HEK293 (cell line): ENCODE measurements at regions not wholly inside any gene's neighbourhood (a gene's known extent, or its start where the extent isn't known, plus 50 kb on each side); places are given as distances from the start of the nearest gene placed in this dataset.

Experiments
- CTCF ChIA-PET: fragments of 350-600 bp; formaldehyde crosslinking; extraction: SDS; loops from one replicate; lab custom pipeline; 2021; ENCODE audit warnings: antibody characterized with exemption; lab: Yijun Ruan, JAX
- POLR2A ChIA-PET: fragments of 300-600 bp; formaldehyde crosslinking; extraction: SDS; loops from one replicate; lab custom pipeline; 2020; ENCODE audit warnings: antibody characterized with exemption, inconsistent platforms; lab: Yijun Ruan, JAX
- H3K27ac ChIP-seq: fragments of 200-500 bp; sonication (Bioruptor generic); 2 replicates; pipeline ENCODE4 v1.5.1; 2014; ENCODE audit warnings: low read depth, low read length, control low read depth, inconsistent platforms; ENCODE audit errors: extremely low read depth
- H3K36me3 ChIP-seq, 2 experiments: fragments of 200-500 bp in 1 of 2; sonication (Bioruptor generic) in 1 of 2; 1 replicate in 1 of 2; 2 replicates in 1 of 2; pipeline ENCODE4 v1.5.1; 2014 to 2017; ENCODE audit warnings: inconsistent platforms in 2 of 2, low read length in 2 of 2; ENCODE audit not compliant: control insufficient read depth in 2 of 2, insufficient read depth in 1 of 2
- H3K4me1 ChIP-seq: fragments of 200-500 bp; sonication (Bioruptor generic); 2 replicates; pipeline ENCODE4 v1.5.1; 2014; ENCODE audit warnings: mild to moderate bottlenecking, low read length, inconsistent platforms; ENCODE audit not compliant: control insufficient read depth, insufficient read depth
- H3K4me3 ChIP-seq: 2 replicates; pipeline ENCODE4 v1.5.1; 2011; ENCODE audit warnings: low read depth, mild to moderate bottlenecking, control low read depth, low read length, moderate library complexity
- H3K9me3 ChIP-seq: fragments of 200-500 bp; sonication (Bioruptor generic); 2 replicates; pipeline ENCODE4 v1.5.1; 2014; ENCODE audit warnings: low read depth, low read length, inconsistent platforms; ENCODE audit not compliant: control insufficient read depth, insufficient read depth
- FEZF1 ChIP-seq: fragments of 450-650 bp; formaldehyde crosslinking; IDR thresholded peaks from 2 replicates; pipeline ENCODE4 v1.5.1; 2016; ENCODE audit warnings: missing biosample characterization, missing genetic modification characterization
- GFI1B ChIP-seq: fragments of 450-650 bp; formaldehyde crosslinking; IDR thresholded peaks from 2 replicates; pipeline ENCODE4 v1.5.1; 2016; ENCODE audit warnings: missing biosample characterization, missing genetic modification characterization
- GLI2 ChIP-seq: fragments of 450-650 bp; formaldehyde crosslinking; IDR thresholded peaks from 2 replicates; pipeline ENCODE4; 2017; ENCODE audit warnings: missing biosample characterization, missing genetic modification characterization, low read depth, borderline replicate concordance
- GLIS1 ChIP-seq: fragments of 450-650 bp; formaldehyde crosslinking; IDR thresholded peaks from 2 replicates; pipeline ENCODE4 v1.5.1; 2016; ENCODE audit warnings: missing biosample characterization, missing genetic modification characterization
- KLF9 ChIP-seq: fragments of 450-650 bp; formaldehyde crosslinking; IDR thresholded peaks from 2 replicates; pipeline ENCODE4 v1.5.1; 2016; ENCODE audit warnings: missing biosample characterization, missing genetic modification characterization, low read depth
- RBAK ChIP-seq: fragments of 450-650 bp; formaldehyde crosslinking; IDR thresholded peaks from 2 replicates; pipeline ENCODE4 v1.5.1; 2016; ENCODE audit warnings: missing biosample characterization, missing genetic modification characterization
- SP3 ChIP-seq: fragments of 450-650 bp; formaldehyde crosslinking; IDR thresholded peaks from 2 replicates; pipeline ENCODE4 v1.5.1; 2016; ENCODE audit warnings: missing biosample characterization, missing genetic modification characterization
- TRIM28 ChIP-seq: IDR thresholded peaks from 2 replicates; pipeline ENCODE4 v1.6.1; 2011; ENCODE audit warnings: low read length, control low read depth, borderline replicate concordance
- ZBTB21 ChIP-seq: fragments of 450-650 bp; formaldehyde crosslinking; IDR thresholded peaks from 2 replicates; pipeline ENCODE4 v1.5.1; 2017; ENCODE audit warnings: missing biosample characterization, missing genetic modification characterization
- ZFP3 ChIP-seq: fragments of 450-650 bp; formaldehyde crosslinking; IDR thresholded peaks from 2 replicates; pipeline ENCODE4 v1.5.1; 2016; ENCODE audit warnings: low read depth, missing biosample characterization, missing genetic modification characterization
- ZFP41 ChIP-seq: fragments of 450-650 bp; formaldehyde crosslinking; IDR thresholded peaks from 2 replicates; pipeline ENCODE4 v1.5.1; 2016; ENCODE audit warnings: missing biosample characterization, missing genetic modification characterization, borderline replicate concordance
- ZNF132 ChIP-seq: fragments of 450-650 bp; formaldehyde crosslinking; IDR thresholded peaks from 2 replicates; pipeline ENCODE4 v1.5.1; 2017; ENCODE audit warnings: missing biosample characterization, missing genetic modification characterization, borderline replicate concordance
- ZNF169 ChIP-seq: fragments of 450-650 bp; formaldehyde crosslinking; IDR thresholded peaks from 2 replicates; pipeline ENCODE4 v1.5.1; 2016; ENCODE audit warnings: missing biosample characterization, missing genetic modification characterization
- ZNF202 ChIP-seq: fragments of 450-650 bp; formaldehyde crosslinking; IDR thresholded peaks from 2 replicates; pipeline ENCODE4 v1.5.1; 2016; ENCODE audit warnings: missing biosample characterization, missing genetic modification characterization, borderline replicate concordance
- ZNF239 ChIP-seq: fragments of 450-650 bp; formaldehyde crosslinking; IDR thresholded peaks from 2 replicates; pipeline ENCODE4 v1.5.1; 2016; ENCODE audit warnings: missing biosample characterization, missing genetic modification characterization
- ZNF350 ChIP-seq: fragments of 450-650 bp; formaldehyde crosslinking; IDR thresholded peaks from 2 replicates; pipeline ENCODE4 v1.5.0; 2017; ENCODE audit warnings: missing biosample characterization, mild to moderate bottlenecking, missing genetic modification characterization
- ZNF433 ChIP-seq: fragments of 450-650 bp; formaldehyde crosslinking; IDR thresholded peaks from 2 replicates; pipeline ENCODE4 v1.5.1; 2016; ENCODE audit warnings: missing biosample characterization, missing genetic modification characterization, low read depth
- ZNF501 ChIP-seq: fragments of 450-650 bp; formaldehyde crosslinking; IDR thresholded peaks from 2 replicates; pipeline ENCODE4 v1.5.1; 2016; ENCODE audit warnings: missing biosample characterization, missing genetic modification characterization
- ZNF529 ChIP-seq: fragments of 450-650 bp; formaldehyde crosslinking; IDR thresholded peaks from 2 replicates; pipeline ENCODE4 v1.5.1; 2017; ENCODE audit warnings: missing genetic modification characterization, missing biosample characterization; ENCODE audit not compliant: insufficient replicate concordance
- ZNF660 ChIP-seq: fragments of 450-650 bp; IDR thresholded peaks from 2 replicates; pipeline ENCODE4 v1.5.1; 2018; ENCODE audit warnings: missing biosample characterization, mild to moderate bottlenecking, missing genetic modification characterization
- ZNF785 ChIP-seq: fragments of 450-650 bp; formaldehyde crosslinking; IDR thresholded peaks from 2 replicates; pipeline ENCODE4 v1.5.1; 2016; ENCODE audit warnings: missing biosample characterization, missing genetic modification characterization
- ZXDB ChIP-seq: fragments of 450-650 bp; formaldehyde crosslinking; IDR thresholded peaks from 2 replicates; pipeline ENCODE4 v1.5.1; 2016; ENCODE audit warnings: missing biosample characterization, missing genetic modification characterization
- TF ChIP-seq, protein P1 (sequence below): fragments of 450-650 bp; formaldehyde crosslinking; IDR thresholded peaks from 2 replicates; pipeline ENCODE4 v1.5.1; 2016; ENCODE audit warnings: missing biosample characterization, missing genetic modification characterization
- TF ChIP-seq, protein P2 (sequence below): fragments of 450-650 bp; formaldehyde crosslinking; IDR thresholded peaks from 2 replicates; pipeline ENCODE4 v1.5.1; 2017; ENCODE audit warnings: missing biosample characterization, mild to moderate bottlenecking, missing genetic modification characterization, moderate library complexity
- TF ChIP-seq, protein P3 (sequence below): fragments of 450-650 bp; formaldehyde crosslinking; IDR thresholded peaks from 2 replicates; pipeline ENCODE4 v1.5.1; 2016; ENCODE audit warnings: missing biosample characterization, missing genetic modification characterization
- TF ChIP-seq, protein P4 (sequence below): fragments of 450-650 bp; formaldehyde crosslinking; IDR thresholded peaks from 2 replicates; pipeline ENCODE4 v1.5.1; 2017; ENCODE audit warnings: missing biosample characterization, missing genetic modification characterization
- TF ChIP-seq, protein P5 (sequence below): fragments of 450-650 bp; formaldehyde crosslinking; IDR thresholded peaks from 2 replicates; pipeline ENCODE4 v1.5.1; 2016; ENCODE audit warnings: missing biosample characterization, missing genetic modification characterization, low read depth
- TF ChIP-seq, protein P6 (sequence below): fragments of 450-650 bp; formaldehyde crosslinking; IDR thresholded peaks from 2 replicates; pipeline ENCODE4 v1.5.1; 2017; ENCODE audit warnings: missing biosample characterization, missing genetic modification characterization

DNA sequence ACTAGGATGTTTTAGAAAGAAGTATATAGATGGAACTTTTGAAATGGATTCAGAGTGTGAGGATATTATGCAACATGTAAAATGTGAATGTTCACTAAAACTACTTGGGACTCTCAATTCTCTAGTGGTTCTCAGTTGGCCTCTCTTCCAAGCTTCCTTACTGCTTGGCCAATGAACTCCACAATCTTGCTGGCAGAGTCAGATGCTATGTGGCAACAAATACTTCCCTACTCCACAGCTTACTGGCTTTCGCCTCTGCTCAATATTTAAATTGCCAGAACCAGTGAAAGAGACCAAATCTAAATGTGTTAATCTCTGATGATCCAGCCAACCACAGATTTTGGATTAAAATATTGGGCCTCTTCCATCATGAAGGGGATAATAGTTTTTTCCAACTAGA lies 138.4 kb downstream of the HTR1B start (continued):
- TF ChIP-seq, protein P1, sequence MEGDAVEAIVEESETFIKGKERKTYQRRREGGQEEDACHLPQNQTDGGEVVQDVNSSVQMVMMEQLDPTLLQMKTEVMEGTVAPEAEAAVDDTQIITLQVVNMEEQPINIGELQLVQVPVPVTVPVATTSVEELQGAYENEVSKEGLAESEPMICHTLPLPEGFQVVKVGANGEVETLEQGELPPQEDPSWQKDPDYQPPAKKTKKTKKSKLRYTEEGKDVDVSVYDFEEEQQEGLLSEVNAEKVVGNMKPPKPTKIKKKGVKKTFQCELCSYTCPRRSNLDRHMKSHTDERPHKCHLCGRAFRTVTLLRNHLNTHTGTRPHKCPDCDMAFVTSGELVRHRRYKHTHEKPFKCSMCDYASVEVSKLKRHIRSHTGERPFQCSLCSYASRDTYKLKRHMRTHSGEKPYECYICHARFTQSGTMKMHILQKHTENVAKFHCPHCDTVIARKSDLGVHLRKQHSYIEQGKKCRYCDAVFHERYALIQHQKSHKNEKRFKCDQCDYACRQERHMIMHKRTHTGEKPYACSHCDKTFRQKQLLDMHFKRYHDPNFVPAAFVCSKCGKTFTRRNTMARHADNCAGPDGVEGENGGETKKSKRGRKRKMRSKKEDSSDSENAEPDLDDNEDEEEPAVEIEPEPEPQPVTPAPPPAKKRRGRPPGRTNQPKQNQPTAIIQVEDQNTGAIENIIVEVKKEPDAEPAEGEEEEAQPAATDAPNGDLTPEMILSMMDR (tag by site-specific recombination): no peak
- TF ChIP-seq GLIS1 (tag by site-specific recombination): no peak
- no peak for TF ChIP-seq ZNF433
- no peak for TF ChIP-seq TRIM28
- no peak for TF ChIP-seq GFI1B (tag by site-specific recombination)
- no peak for TF ChIP-seq ZNF350 (tag by site-specific recombination)
- TF ChIP-seq GLI2 (tag by site-specific recombination): no peak
- TF ChIP-seq ZNF660 (tag by site-specific recombination): no peak

DNA sequence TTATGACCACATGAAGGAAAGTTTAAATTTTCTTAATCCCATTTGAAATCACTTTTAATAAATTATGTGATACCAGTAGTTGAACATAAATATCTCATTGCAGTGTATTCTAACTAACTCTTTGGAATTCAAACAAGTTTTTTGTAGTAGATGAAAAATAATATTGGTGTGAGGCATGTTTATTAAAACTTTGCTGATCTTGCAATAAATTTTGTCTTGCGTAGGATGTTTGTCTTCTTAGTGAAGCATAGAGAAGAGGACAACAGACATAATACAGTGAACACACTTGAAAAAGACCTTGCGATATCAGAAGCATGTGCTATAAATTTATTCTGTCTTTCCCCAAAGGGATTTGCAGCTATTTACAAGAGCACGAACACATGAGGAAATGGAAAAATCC lies 140.7 kb downstream of the HTR1B start:
- ChIA-PET POLR2A (no interaction called here), CTCF (interaction anchor here (0.7 kb wide), 1 partner anchor 461 kb away, joined by 3 read pairs; no protein-coding TSS in a partner anchor)
- TF ChIP-seq ZNF169 (no peak), ZNF239 (tag by site-specific recombination) (no peak), ZFP3 (tag by site-specific recombination) (no peak), SP3 (tag by site-specific recombination) (no peak), ZFP41 (tag by site-specific recombination) (no peak), ZNF202 (tag by site-specific recombination) (no peak), ZNF529 (tag by site-specific recombination) (no peak), ZNF785 (tag by site-specific recombination) (no peak), ZBTB21 (tag by site-specific recombination) (no peak), ZNF132 (no peak), KLF9 (tag by site-specific recombination) (no peak), RBAK (tag by site-specific recombination) (no peak), ZXDB (tag by site-specific recombination) (no peak), ZNF501 (tag by site-specific recombination) (no peak), FEZF1 (tag by site-specific recombination) (no peak)
- TF ChIP-seq, protein P2, sequence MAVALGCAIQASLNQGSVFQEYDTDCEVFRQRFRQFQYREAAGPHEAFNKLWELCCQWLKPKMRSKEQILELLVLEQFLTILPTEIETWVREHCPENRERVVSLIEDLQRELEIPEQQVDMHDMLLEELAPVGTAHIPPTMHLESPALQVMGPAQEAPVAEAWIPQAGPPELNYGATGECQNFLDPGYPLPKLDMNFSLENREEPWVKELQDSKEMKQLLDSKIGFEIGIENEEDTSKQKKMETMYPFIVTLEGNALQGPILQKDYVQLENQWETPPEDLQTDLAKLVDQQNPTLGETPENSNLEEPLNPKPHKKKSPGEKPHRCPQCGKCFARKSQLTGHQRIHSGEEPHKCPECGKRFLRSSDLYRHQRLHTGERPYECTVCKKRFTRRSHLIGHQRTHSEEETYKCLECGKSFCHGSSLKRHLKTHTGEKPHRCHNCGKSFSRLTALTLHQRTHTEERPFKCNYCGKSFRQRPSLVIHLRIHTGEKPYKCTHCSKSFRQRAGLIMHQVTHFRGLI: no peak
- TF ChIP-seq, protein P3, sequence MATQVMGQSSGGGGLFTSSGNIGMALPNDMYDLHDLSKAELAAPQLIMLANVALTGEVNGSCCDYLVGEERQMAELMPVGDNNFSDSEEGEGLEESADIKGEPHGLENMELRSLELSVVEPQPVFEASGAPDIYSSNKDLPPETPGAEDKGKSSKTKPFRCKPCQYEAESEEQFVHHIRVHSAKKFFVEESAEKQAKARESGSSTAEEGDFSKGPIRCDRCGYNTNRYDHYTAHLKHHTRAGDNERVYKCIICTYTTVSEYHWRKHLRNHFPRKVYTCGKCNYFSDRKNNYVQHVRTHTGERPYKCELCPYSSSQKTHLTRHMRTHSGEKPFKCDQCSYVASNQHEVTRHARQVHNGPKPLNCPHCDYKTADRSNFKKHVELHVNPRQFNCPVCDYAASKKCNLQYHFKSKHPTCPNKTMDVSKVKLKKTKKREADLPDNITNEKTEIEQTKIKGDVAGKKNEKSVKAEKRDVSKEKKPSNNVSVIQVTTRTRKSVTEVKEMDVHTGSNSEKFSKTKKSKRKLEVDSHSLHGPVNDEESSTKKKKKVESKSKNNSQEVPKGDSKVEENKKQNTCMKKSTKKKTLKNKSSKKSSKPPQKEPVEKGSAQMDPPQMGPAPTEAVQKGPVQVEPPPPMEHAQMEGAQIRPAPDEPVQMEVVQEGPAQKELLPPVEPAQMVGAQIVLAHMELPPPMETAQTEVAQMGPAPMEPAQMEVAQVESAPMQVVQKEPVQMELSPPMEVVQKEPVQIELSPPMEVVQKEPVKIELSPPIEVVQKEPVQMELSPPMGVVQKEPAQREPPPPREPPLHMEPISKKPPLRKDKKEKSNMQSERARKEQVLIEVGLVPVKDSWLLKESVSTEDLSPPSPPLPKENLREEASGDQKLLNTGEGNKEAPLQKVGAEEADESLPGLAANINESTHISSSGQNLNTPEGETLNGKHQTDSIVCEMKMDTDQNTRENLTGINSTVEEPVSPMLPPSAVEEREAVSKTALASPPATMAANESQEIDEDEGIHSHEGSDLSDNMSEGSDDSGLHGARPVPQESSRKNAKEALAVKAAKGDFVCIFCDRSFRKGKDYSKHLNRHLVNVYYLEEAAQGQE (tag by site-specific recombination): no peak
- TF ChIP-seq, protein P4, sequence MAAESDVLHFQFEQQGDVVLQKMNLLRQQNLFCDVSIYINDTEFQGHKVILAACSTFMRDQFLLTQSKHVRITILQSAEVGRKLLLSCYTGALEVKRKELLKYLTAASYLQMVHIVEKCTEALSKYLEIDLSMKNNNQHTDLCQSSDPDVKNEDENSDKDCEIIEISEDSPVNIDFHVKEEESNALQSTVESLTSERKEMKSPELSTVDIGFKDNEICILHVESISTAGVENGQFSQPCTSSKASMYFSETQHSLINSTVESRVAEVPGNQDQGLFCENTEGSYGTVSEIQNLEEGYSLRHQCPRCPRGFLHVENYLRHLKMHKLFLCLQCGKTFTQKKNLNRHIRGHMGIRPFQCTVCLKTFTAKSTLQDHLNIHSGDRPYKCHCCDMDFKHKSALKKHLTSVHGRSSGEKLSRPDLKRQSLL: no peak
- TF ChIP-seq, protein P5, sequence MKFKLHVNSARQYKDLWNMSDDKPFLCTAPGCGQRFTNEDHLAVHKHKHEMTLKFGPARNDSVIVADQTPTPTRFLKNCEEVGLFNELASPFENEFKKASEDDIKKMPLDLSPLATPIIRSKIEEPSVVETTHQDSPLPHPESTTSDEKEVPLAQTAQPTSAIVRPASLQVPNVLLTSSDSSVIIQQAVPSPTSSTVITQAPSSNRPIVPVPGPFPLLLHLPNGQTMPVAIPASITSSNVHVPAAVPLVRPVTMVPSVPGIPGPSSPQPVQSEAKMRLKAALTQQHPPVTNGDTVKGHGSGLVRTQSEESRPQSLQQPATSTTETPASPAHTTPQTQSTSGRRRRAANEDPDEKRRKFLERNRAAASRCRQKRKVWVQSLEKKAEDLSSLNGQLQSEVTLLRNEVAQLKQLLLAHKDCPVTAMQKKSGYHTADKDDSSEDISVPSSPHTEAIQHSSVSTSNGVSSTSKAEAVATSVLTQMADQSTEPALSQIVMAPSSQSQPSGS (tag by site-specific recombination): no peak
- TF ChIP-seq, protein P6, sequence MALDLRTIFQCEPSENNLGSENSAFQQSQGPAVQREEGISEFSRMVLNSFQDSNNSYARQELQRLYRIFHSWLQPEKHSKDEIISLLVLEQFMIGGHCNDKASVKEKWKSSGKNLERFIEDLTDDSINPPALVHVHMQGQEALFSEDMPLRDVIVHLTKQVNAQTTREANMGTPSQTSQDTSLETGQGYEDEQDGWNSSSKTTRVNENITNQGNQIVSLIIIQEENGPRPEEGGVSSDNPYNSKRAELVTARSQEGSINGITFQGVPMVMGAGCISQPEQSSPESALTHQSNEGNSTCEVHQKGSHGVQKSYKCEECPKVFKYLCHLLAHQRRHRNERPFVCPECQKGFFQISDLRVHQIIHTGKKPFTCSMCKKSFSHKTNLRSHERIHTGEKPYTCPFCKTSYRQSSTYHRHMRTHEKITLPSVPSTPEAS (tag by site-specific recombination): no peak
- H3K4me1 ChIP-seq: no peaks in the 10 kb centered on the region
- H3K9me3 ChIP-seq: no peaks in the 10 kb centered on the region
- H3K4me3 ChIP-seq: no peak overlapping the region
- H3K27ac ChIP-seq: no peak overlapping the region
- no peaks in the 10 kb centered on the region for H3K36me3 ChIP-seq
